GM18870 (cell line): ENCODE measurements at regions not wholly inside any gene's neighbourhood (a gene's known extent, or its start where the extent isn't known, plus 50 kb on each side); places are given as distances from the start of the nearest gene placed in this dataset.
"Not testable (repeated sequence)": the region's sequence is repeated elsewhere in the genome, so short reads cannot be mapped to it uniquely, and the experiment has no call there.

Source experiments
- ATAC-seq: cut with Tn5 transposase; IDR thresholded peaks from one replicate; pipeline ENCODE4 v1.9.1; 2021; ENCODE audit warnings: moderate library complexity; ENCODE audit not compliant: unreplicated experiment

- ATAC-seq = no peak
Observed at GRCh38 chr1:172914501-172915144, 136.1 kb downstream of the TNFSF18 start.

- ATAC-seq = no peak
Observed at GRCh38 chr1:172915271-172915670, 135.5 kb downstream of the TNFSF18 start.

DNA sequence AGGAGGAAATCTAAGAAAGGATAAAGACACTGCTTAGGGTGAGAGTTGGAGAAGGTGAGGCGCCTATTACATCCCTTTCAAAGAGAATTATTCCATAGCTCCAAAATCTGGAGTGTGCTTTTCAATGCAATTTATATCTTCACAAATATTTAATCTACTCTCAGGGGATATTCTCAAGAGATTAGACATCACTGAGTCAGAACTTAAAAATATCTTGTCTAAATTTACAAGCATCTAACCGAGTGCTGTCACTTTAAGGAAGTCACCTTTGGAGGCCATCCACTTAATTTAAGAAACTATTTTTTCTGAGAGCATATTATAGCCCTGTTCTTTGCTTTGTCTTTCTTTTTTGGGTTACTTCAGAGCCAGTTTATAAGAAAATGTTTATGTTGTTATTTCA is 134.6 kb downstream of the TNFSF18 start:
- no peak for ATAC-seq

- ATAC-seq = no peak
Observed at GRCh38 chr1:172917972-172918371, 132.8 kb downstream of the TNFSF18 start.

GRCh38 chr1:172918478-172918877 is 132.3 kb downstream of the TNFSF18 start:
- no peak for ATAC-seq

- no peak for ATAC-seq
Observed at GRCh38 chr1:172926070-172926469, 124.7 kb downstream of the TNFSF18 start.

- ATAC-seq = no peak
Observed at GRCh38 chr1:172928412-172928811, 122.3 kb downstream of the TNFSF18 start.

- ATAC-seq = no peak
Observed at GRCh38 chr1:172929006-172929405, 121.7 kb downstream of the TNFSF18 start.

DNA sequence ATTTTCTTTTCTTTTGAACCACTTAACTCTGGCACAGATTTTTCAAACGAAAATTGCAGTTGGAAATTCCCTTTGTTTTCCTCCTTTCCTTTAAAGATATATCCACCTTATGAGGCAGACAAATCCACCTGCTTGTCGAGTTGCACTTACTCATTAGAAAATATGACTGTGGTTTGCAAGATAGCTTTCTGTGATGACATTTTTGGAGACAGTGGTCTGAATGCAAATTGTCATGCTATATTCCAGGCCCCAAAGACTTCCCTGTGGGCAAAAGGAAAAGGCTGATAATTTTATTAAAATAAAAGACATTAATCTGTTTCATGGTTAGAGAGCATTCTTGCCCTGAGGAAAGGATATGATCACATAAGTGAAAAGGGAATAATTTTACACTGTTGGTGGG is 120.6 kb downstream of the TNFSF18 start:
- ATAC-seq = no peak

DNA sequence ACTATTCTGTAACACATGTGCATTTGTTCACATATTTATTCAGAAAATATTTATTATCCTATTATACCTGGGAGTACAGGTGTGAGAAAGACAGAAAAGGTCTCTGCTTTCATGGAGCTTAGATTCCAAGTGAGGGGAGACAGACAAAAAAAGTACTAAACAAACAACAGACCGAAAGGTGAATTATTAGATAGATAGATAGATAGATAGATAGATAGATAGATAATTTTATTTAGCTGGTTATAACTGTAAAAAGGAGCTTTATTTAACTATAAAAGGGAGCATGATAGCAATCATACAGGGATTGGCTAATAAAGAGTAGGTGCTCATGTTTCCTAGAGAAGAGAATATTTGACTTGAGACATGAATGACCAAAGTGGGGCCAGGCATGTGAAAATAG is 119.4 kb downstream of the TNFSF18 start:
- no peak for ATAC-seq

DNA sequence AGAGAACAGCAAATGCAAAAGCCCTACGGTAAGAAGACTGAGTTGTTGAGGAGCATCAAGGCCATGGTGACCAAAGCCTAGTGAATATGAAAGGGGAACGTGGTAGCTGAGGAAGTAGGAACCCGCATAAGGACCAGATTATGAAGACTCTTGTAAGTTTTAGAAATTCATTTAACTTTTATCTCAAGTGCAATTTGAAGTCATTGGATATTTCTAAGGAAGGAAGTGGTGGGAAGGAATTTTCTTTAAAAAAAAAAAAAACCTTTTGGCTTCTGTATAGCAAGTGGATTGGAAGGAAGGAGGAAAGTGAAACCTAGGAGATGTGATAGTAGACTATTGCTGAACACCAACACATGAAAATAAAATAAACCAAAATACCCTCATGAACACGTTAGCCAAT is 119.0 kb downstream of the TNFSF18 start:
- ATAC-seq = no peak

DNA sequence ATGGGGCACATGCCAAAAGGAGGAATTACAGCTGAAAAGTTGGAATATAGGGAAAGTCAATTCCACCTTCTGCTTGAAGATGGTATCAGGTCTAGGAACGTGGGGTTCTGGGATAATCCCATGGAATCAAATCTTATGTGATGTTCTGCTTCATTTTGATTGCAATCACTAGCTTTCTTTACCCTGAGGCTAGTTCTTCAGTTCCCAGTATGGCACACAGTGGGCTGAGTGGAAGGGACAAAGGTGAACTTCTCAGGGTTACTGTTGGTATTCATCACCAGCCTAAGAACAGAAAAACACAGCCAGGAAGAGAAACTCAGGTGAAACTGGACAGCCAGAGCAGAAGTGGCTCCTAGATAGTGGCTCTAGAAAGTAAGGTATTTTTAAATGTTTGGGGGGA is 117.8 kb downstream of the TNFSF18 start:
- ATAC-seq = no peak

DNA sequence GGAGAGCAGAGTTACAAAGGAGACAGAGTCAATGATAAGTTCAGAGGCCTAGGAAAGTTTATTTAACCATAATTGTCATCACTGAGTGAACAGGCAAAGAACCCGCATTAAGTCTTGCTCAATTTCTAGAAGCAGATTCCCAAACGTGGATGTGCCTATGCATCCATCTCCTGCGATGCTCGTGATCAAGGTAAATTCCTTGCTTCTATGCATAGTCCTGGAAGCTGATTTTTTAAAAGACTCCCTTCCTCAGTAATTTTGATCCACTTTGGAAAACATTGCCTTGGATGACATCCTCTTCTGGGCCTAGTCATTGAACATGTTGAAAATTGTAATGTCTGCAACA is 116.4 kb downstream of the TNFSF18 start:
- ATAC-seq = no peak

DNA sequence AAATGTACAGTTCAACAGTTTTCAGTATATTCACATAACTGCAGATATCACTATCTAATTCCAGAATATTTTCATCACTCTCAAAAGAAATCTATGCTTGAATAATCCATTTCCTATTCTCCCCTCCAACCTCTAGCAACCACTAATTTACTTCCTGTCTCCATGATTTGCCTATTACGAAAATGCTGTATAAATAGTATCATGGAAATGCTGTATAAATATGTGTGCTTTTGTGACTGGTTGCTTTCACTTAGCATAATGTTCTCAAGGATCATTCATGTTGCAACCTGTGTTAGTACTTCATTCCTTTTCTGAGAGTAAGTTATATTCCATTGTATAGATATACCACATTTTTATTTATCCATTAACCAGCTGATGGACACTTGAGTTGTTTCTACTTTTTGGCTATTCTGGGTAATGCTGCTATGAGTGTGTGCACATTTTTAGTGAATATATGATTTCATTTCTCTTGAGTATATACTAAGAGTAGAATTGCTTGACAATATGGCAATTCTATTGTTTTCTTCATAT is 115.6 kb downstream of the TNFSF18 start:
- no peak for ATAC-seq

GRCh38 chr1:172936088-172936645 is 114.6 kb downstream of the TNFSF18 start:
- no peak for ATAC-seq

DNA sequence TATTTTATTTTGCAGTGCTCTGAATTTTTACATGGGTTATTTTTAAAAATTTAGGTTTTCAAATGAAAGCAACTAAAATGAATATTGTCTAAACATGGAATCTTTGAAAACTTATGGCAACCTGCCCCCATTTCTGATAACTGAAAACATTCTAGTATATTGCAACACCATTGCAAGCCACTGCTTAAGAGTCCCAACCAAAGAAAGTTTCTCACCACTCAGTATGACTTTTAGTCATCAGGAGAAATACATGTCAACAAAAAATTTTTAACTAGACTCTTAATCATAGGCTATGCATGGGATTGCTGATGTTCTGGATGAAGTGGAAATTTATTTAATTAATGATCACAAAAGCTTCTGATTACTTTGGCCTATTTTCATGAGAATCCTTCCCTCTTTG is 112.1 kb downstream of the TNFSF18 start:
- no peak for ATAC-seq

DNA sequence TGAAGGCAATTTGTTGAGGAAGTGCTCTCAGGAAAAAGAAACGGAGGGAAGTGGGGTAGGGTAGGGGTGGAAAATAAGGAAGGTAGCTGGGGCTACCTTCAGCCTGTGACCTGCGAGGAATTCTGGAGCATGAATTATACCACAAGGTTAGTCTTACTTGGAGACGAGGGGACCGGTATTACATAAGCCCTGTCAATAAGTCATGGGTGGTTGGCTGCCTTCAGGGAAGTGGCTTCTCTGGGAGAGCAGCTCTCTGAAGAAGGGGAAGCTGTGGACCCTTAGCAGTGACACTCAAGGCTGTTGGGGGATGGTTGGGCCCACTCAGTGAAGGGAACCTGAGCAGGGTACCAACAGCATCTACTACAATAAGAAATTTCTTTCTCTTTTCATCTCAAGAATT is 111.3 kb downstream of the TNFSF18 start:
- ATAC-seq = no peak

DNA sequence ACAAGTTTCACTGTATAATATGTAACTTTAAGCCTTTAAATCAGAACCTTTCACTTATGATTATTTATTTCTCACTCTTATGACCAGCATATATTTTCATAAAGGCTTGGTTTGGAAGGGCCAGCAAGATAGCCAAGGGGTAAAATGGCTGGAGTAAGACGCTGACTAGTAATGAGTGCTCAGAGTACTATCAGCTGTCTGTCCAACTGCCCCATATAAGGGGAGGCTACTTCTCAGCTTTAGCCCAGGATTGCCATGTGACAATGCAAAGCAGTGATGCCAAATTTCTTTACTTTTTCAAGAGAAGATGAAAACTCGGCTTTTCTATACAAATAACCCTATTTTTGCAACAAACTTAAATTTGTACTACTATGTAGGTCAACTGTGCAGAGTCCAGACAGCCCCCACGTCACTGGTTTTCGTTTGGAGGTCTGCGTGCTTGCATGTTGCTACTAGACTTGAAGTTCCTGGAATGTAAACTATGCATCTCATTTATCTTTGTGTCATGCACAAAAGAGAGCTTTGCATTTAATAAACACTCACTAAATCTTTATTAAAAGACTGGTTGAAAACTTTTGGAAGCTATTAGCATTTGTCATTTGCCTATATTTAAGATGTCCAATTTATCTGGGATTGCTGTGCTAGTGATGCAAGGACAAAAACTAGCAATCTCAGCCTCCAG is 110.4 kb downstream of the TNFSF18 start:
- no peak for ATAC-seq

GRCh38 chr1:172941471-172941870 is 109.3 kb downstream of the TNFSF18 start:
- no peak for ATAC-seq

GRCh38 chr1:172941945-172942344 is 108.8 kb downstream of the TNFSF18 start:
- ATAC-seq = no peak

DNA sequence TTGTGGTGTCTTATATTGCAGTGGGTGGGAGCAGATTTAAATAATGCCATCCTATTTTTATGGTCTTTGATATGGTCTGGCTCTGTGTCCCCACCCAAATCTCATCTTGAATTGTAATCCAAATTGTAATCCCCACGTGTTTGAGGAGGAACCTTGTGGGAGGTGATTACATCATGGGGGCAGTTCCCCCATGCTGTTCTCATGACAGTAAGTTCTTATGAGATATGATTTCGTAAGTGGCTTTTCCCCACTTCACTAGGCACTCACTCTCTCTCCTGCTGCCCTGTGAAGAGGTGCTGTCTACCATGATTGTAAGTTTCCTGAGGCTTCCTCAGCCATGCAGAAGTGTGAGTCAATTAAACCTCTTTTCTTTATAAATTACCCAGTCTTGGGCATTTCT is 107.6 kb downstream of the TNFSF18 start:
- not testable (repeated sequence) for ATAC-seq

- ATAC-seq = no peak
Observed at GRCh38 chr1:172944931-172945330, 105.8 kb downstream of the TNFSF18 start.
